ENCODE measurements at regions not wholly inside any gene's neighbourhood (a gene's known extent, or its start where the extent isn't known, plus 50 kb on each side); places are given as distances from the start of the nearest gene placed in this dataset.

DNA sequence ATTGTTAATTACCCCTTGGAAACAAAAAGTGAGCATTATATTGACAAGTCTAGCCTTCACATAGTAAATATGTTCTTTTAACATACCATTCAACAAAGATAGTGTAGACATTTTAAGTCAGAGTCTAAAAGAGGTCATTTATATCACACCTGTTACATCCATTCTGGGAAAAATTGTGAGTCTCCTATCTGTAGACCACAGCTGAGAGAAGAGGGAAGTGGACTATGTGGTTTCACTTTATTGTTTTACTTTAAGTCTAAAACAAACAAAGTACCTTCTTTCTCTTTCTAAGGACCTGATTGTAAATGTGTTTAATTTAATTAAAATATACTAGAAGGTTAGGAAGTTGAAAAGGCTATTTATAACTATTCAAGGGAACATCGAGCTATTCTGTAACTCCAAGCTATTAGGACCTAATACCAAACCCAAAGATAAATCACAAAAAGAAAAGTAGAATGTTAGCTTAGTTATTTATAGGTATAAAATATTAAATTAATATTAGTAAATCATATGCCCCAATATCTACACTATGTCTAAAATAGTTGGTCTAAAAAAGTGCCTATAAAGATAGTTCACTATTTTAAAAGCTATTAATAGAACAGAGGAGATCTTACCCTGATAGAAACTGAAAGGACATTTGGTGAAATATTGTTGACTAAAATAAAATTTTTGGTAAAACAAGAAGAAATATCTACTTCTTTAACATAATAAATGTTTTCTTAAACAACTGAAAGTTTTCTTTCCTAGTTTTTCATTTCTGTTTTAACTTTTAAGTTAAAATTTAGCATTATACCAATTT lies 134.9 kb downstream of the TMEM167A start:
- TF ChIP-seq, protein P1, sequence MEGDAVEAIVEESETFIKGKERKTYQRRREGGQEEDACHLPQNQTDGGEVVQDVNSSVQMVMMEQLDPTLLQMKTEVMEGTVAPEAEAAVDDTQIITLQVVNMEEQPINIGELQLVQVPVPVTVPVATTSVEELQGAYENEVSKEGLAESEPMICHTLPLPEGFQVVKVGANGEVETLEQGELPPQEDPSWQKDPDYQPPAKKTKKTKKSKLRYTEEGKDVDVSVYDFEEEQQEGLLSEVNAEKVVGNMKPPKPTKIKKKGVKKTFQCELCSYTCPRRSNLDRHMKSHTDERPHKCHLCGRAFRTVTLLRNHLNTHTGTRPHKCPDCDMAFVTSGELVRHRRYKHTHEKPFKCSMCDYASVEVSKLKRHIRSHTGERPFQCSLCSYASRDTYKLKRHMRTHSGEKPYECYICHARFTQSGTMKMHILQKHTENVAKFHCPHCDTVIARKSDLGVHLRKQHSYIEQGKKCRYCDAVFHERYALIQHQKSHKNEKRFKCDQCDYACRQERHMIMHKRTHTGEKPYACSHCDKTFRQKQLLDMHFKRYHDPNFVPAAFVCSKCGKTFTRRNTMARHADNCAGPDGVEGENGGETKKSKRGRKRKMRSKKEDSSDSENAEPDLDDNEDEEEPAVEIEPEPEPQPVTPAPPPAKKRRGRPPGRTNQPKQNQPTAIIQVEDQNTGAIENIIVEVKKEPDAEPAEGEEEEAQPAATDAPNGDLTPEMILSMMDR (IDR thresholded peaks at IDR 0.05), result no peak
- no peak for TF ChIP-seq SIN3A (IDR thresholded peaks at IDR 0.05; ENCODE audit: borderline replicate concordance, insufficient read depth, low read depth, low read length)
